ENCODE measurements at regions not wholly inside any gene's neighbourhood (a gene's known extent, or its start where the extent isn't known, plus 50 kb on each side); places are given as distances from the start of the nearest gene placed in this dataset.
"Not testable (repeated sequence)": the region's sequence is repeated elsewhere in the genome, so short reads cannot be mapped to it uniquely, and the experiment has no call there.

GRCh38 chr4:161279095-161279494, 884.7 kb downstream of the FSTL5 start:
- no peak for DNase-seq (ENCODE audit: insufficient read length, low spot score)
- TF ChIP-seq PAX5 (IDR thresholded peaks at IDR 0.05; ENCODE audit: insufficient read depth, low read length, severe bottlenecking) (no peak), POLR2A (IDR thresholded peaks at IDR 0.05; ENCODE audit: low read depth, low read length) (no peak), POLR2AphosphoS5 (IDR thresholded peaks at IDR 0.05; ENCODE audit: low read depth, low read length) (no peak), POU2F2 (IDR thresholded peaks at IDR 0.05; ENCODE audit: low read depth, low read length) (no peak), SPI1 (IDR thresholded peaks at IDR 0.05; ENCODE audit: low read depth, low read length) (no peak), TAF1 (IDR thresholded peaks at IDR 0.05; ENCODE audit: low read depth, low read length) (no peak)
- no peak for FAIRE-seq

GRCh38 chr4:161277150-161277787, 886.5 kb downstream of the FSTL5 start:
- not testable (repeated sequence) for FAIRE-seq; DNase-seq (ENCODE audit: insufficient read length, low spot score)

GRCh38 chr4:161273607-161274006, 890.2 kb downstream of the FSTL5 start:
- FAIRE-seq (no peak), DNase-seq (ENCODE audit: insufficient read length, low spot score) (no peak)
- TF ChIP-seq SPI1 (IDR thresholded peaks at IDR 0.05; ENCODE audit: low read depth, low read length) (peak; percentile 84), TAF1 (IDR thresholded peaks at IDR 0.05; ENCODE audit: low read depth, low read length) (no peak)

GRCh38 chr4:161260819-161261218, 903.0 kb downstream of the FSTL5 start:
- TF ChIP-seq POLR2AphosphoS5 (IDR thresholded peaks at IDR 0.05; ENCODE audit: low read depth, low read length) (no peak), PAX5 (IDR thresholded peaks at IDR 0.05; ENCODE audit: insufficient read depth, low read length, severe bottlenecking) (no peak), TAF1 (IDR thresholded peaks at IDR 0.05; ENCODE audit: low read depth, low read length) (no peak), POU2F2 (IDR thresholded peaks at IDR 0.05; ENCODE audit: low read depth, low read length) (no peak), POLR2A (IDR thresholded peaks at IDR 0.05; ENCODE audit: low read depth, low read length) (no peak), SPI1 (IDR thresholded peaks at IDR 0.05; ENCODE audit: low read depth, low read length) (no peak)
- FAIRE-seq = no peak
- DNase-seq (ENCODE audit: insufficient read length, low spot score) = no peak

GRCh38 chr4:161256716-161257115, 907.1 kb downstream of the FSTL5 start:
- DNase-seq (ENCODE audit: insufficient read length, low spot score) = no peak
- no peak for FAIRE-seq
- TF ChIP-seq POU2F2 (IDR thresholded peaks at IDR 0.05; ENCODE audit: low read depth, low read length) (no peak), SPI1 (IDR thresholded peaks at IDR 0.05; ENCODE audit: low read depth, low read length) (no peak), POLR2A (IDR thresholded peaks at IDR 0.05; ENCODE audit: low read depth, low read length) (no peak), PAX5 (IDR thresholded peaks at IDR 0.05; ENCODE audit: insufficient read depth, low read length, severe bottlenecking) (no peak), POLR2AphosphoS5 (IDR thresholded peaks at IDR 0.05; ENCODE audit: low read depth, low read length) (no peak), TAF1 (IDR thresholded peaks at IDR 0.05; ENCODE audit: low read depth, low read length) (no peak)

GRCh38 chr4:161256172-161256571, 907.6 kb downstream of the FSTL5 start:
- no peak for FAIRE-seq
- TF ChIP-seq POU2F2 (IDR thresholded peaks at IDR 0.05; ENCODE audit: low read depth, low read length) = no peak
- TF ChIP-seq POLR2A (IDR thresholded peaks at IDR 0.05; ENCODE audit: low read depth, low read length) = no peak
- no peak for TF ChIP-seq PAX5 (IDR thresholded peaks at IDR 0.05; ENCODE audit: insufficient read depth, low read length, severe bottlenecking)
- no peak for TF ChIP-seq POLR2AphosphoS5 (IDR thresholded peaks at IDR 0.05; ENCODE audit: low read depth, low read length)
- no peak for TF ChIP-seq TAF1 (IDR thresholded peaks at IDR 0.05; ENCODE audit: low read depth, low read length)
- no peak for TF ChIP-seq SPI1 (IDR thresholded peaks at IDR 0.05; ENCODE audit: low read depth, low read length)
- DNase-seq (ENCODE audit: insufficient read length, low spot score) = no peak

GRCh38 chr4:161254375-161254774, 909.4 kb downstream of the FSTL5 start:
- DNase-seq (ENCODE audit: insufficient read length, low spot score) (no peak), FAIRE-seq (no peak)
- TF ChIP-seq SPI1 (IDR thresholded peaks at IDR 0.05; ENCODE audit: low read depth, low read length) (no peak), POLR2AphosphoS5 (IDR thresholded peaks at IDR 0.05; ENCODE audit: low read depth, low read length) (no peak), POU2F2 (IDR thresholded peaks at IDR 0.05; ENCODE audit: low read depth, low read length) (no peak), PAX5 (IDR thresholded peaks at IDR 0.05; ENCODE audit: insufficient read depth, low read length, severe bottlenecking) (no peak)

GRCh38 chr4:161252520-161253141, 911.2 kb downstream of the FSTL5 start:
- TF ChIP-seq POU2F2 (IDR thresholded peaks at IDR 0.05; ENCODE audit: low read depth, low read length) = no peak
- no peak for TF ChIP-seq PAX5 (IDR thresholded peaks at IDR 0.05; ENCODE audit: insufficient read depth, low read length, severe bottlenecking)
- no peak for TF ChIP-seq TAF1 (IDR thresholded peaks at IDR 0.05; ENCODE audit: low read depth, low read length)
- TF ChIP-seq POLR2AphosphoS5 (IDR thresholded peaks at IDR 0.05; ENCODE audit: low read depth, low read length) = no peak
- TF ChIP-seq POLR2A (IDR thresholded peaks at IDR 0.05; ENCODE audit: low read depth, low read length) = no peak
- no peak for TF ChIP-seq SPI1 (IDR thresholded peaks at IDR 0.05; ENCODE audit: low read depth, low read length)
- FAIRE-seq (peak; percentile 85), DNase-seq (ENCODE audit: insufficient read length, low spot score) (no peak)

GRCh38 chr4:161249779-161250440, 913.9 kb downstream of the FSTL5 start:
- TF ChIP-seq PAX5 (IDR thresholded peaks at IDR 0.05; ENCODE audit: insufficient read depth, low read length, severe bottlenecking) (no peak), TAF1 (IDR thresholded peaks at IDR 0.05; ENCODE audit: low read depth, low read length) (no peak), POLR2A (IDR thresholded peaks at IDR 0.05; ENCODE audit: low read depth, low read length) (no peak), SPI1 (IDR thresholded peaks at IDR 0.05; ENCODE audit: low read depth, low read length) (no peak), POU2F2 (IDR thresholded peaks at IDR 0.05; ENCODE audit: low read depth, low read length) (no peak), POLR2AphosphoS5 (IDR thresholded peaks at IDR 0.05; ENCODE audit: low read depth, low read length) (no peak)
- FAIRE-seq (no peak), DNase-seq (ENCODE audit: insufficient read length, low spot score) (no peak)

GRCh38 chr4:161248880-161249279, 914.9 kb downstream of the FSTL5 start:
- no peak for TF ChIP-seq POU2F2 (IDR thresholded peaks at IDR 0.05; ENCODE audit: low read depth, low read length)
- no peak for TF ChIP-seq SPI1 (IDR thresholded peaks at IDR 0.05; ENCODE audit: low read depth, low read length)
- no peak for TF ChIP-seq PAX5 (IDR thresholded peaks at IDR 0.05; ENCODE audit: insufficient read depth, low read length, severe bottlenecking)
- no peak for TF ChIP-seq TAF1 (IDR thresholded peaks at IDR 0.05; ENCODE audit: low read depth, low read length)
- TF ChIP-seq POLR2AphosphoS5 (IDR thresholded peaks at IDR 0.05; ENCODE audit: low read depth, low read length) = no peak
- TF ChIP-seq POLR2A (IDR thresholded peaks at IDR 0.05; ENCODE audit: low read depth, low read length) = no peak
- DNase-seq (ENCODE audit: insufficient read length, low spot score) = no peak
- FAIRE-seq = no peak
